ENCODE measurements at regions not wholly inside any gene's neighbourhood (a gene's known extent, or its start where the extent isn't known, plus 50 kb on each side); places are given as distances from the start of the nearest gene placed in this dataset.

GRCh38 chr5:111854186-111854585, 97.2 kb upstream of the NREP start:
- no peak for TF ChIP-seq CTCF (IDR thresholded peaks at IDR 0.05)
- TF ChIP-seq POLR2AphosphoS5 (IDR thresholded peaks at IDR 0.05): no peak
- TF ChIP-seq POLR2A (IDR thresholded peaks at IDR 0.05): no peak
- TF ChIP-seq EP300 (IDR thresholded peaks at IDR 0.05; ENCODE audit: low read depth): no peak
